ENCODE measurements at regions not wholly inside any gene's neighbourhood (a gene's known extent, or its start where the extent isn't known, plus 50 kb on each side); places are given as distances from the start of the nearest gene placed in this dataset.

DNA sequence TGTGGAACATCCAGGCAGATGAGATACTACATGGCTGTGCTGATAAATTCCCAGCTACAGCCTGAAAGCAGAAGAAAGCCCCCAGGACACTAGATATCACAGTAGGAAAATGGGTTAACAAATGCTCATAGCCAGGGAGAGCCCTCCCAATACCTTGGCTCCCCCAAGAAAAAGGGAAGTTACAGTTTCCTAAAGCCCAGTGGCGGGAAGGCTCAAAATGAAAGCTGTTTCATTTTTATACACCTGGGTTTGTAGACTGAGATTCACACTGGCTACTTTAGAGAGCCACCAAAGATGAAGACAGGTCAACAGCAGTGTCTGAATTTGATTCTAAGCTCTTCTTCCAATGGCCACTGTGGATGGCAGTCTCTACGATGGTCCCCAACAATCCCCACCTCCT, 55.0 kb upstream of the TOPAZ1 start:
- TF ChIP-seq FOXK2 (IDR thresholded peaks at IDR 0.05) = no peak
- no peak for TF ChIP-seq NBN (IDR thresholded peaks at IDR 0.05)
- no peak for TF ChIP-seq ZBTB4 (CRISPR knock-in tag; IDR thresholded peaks at IDR 0.05)
- TF ChIP-seq REST (IDR thresholded peaks at IDR 0.05; ENCODE audit: low read depth, low read length) = no peak
- TF ChIP-seq, protein P1, sequence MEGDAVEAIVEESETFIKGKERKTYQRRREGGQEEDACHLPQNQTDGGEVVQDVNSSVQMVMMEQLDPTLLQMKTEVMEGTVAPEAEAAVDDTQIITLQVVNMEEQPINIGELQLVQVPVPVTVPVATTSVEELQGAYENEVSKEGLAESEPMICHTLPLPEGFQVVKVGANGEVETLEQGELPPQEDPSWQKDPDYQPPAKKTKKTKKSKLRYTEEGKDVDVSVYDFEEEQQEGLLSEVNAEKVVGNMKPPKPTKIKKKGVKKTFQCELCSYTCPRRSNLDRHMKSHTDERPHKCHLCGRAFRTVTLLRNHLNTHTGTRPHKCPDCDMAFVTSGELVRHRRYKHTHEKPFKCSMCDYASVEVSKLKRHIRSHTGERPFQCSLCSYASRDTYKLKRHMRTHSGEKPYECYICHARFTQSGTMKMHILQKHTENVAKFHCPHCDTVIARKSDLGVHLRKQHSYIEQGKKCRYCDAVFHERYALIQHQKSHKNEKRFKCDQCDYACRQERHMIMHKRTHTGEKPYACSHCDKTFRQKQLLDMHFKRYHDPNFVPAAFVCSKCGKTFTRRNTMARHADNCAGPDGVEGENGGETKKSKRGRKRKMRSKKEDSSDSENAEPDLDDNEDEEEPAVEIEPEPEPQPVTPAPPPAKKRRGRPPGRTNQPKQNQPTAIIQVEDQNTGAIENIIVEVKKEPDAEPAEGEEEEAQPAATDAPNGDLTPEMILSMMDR (IDR thresholded peaks at IDR 0.05 in 2 of 3, conservative IDR thresholded peaks at IDR 0.05 in 1 of 3; ENCODE audit: control insufficient read depth in 2 of 3, extremely low read depth in 1 of 3, insufficient read depth in 1 of 3, low read depth in 3 of 3, low read length in 3 of 3) = no peak
